ENCODE measurements at regions not wholly inside any gene's neighbourhood (a gene's known extent, or its start where the extent isn't known, plus 50 kb on each side); places are given as distances from the start of the nearest gene placed in this dataset.

DNA sequence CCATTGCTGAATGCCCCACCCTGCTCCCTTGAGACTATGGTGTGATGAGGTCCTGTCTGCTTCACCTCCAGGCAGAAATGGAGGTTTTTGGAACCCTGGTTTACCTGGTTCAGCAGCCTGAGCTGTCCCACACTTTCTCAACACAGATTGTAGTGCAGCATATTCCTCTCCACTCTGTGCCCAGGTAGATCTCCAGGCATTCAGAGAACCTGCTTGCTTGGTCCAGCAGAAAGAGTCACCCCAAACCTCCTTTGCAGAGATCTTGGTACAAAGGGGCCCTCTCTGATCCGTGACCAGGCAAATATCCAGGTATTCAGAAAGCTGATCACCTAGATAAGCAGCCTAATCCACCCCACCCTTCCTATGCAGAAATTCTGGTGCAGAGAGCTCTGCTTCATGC lies 1288.2 kb upstream of the CRIM1 start:
- DNase-seq (ENCODE audit: low read depth): no peak
- H3K36me3 ChIP-seq (ENCODE audit: insufficient read depth, low read length): no peaks in the 10 kb centered on the region
- H2AFZ ChIP-seq (ENCODE audit: low read depth, low read length): no peak overlapping the region
- H3K9ac ChIP-seq (ENCODE audit: low read length): no peak overlapping the region
- Mint-ChIP-seq H3K4me3 (ENCODE audit: unreplicated experiment) (no peak overlapping the region), H3K9me3 (ENCODE audit: unreplicated experiment) (peaks cover 2% of the 10 kb centered on the region), H3K27ac (ENCODE audit: unreplicated experiment) (no peak overlapping the region), H3K36me3 (ENCODE audit: low read depth, unreplicated experiment) (no peaks in the 10 kb centered on the region), H3K27me3 (ENCODE audit: low read depth, unreplicated experiment) (no peaks in the 10 kb centered on the region), H3K4me1 (ENCODE audit: low read depth, unreplicated experiment) (no peaks in the 10 kb centered on the region)
- H3K4me2 ChIP-seq (ENCODE audit: low read length): no peak overlapping the region
- H3K27ac ChIP-seq (ENCODE audit: low read depth, low read length): no peak overlapping the region
- TF ChIP-seq CTCF (IDR thresholded peaks at IDR 0.05; ENCODE audit: insufficient read depth, low read depth, low read length) (no peak), EZH2 (IDR thresholded peaks at IDR 0.05; ENCODE audit: insufficient read depth, low read length) (no peak)
- H4K20me1 ChIP-seq (ENCODE audit: insufficient read depth, low read length): no peaks in the 10 kb centered on the region
- FAIRE-seq: no peak
- no peaks in the 10 kb centered on the region for H3K79me2 ChIP-seq (ENCODE audit: insufficient read depth, low read length)
- H3K9me3 ChIP-seq (ENCODE audit: insufficient read depth, low read depth, low read length): peaks cover 3% of the 10 kb centered on the region
- H3K4me3 ChIP-seq (ENCODE audit: insufficient read depth, low read depth, low read length): no peak overlapping the region
- no peaks in the 10 kb centered on the region for H3K27me3 ChIP-seq (ENCODE audit: insufficient read depth, low read length)
- no peaks in the 10 kb centered on the region for H3K4me1 ChIP-seq (ENCODE audit: insufficient read depth, low read length)

DNA sequence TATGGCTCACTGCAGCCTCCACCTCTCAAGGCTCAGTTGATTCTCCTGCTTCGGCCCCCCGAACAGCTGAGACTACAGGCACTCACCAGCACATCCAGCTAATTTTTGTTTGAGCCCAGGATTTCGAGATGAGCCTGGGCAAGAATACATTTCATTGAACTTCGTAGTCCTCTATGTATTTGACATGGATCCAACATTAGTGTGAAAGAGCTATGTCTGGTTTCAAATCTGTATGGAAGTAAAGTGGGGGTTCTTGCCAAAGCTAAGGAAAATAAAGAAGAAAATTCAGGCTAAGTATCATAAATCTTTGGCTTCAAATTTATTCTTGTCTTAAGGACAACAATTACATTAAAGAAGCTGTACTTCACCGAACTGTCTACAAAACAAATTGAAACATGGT lies 1291.7 kb upstream of the CRIM1 start:
- Mint-ChIP-seq H3K36me3 (ENCODE audit: low read depth, unreplicated experiment) (no peaks in the 10 kb centered on the region), H3K9me3 (ENCODE audit: unreplicated experiment) (no peaks in the 10 kb centered on the region), H3K4me3 (ENCODE audit: unreplicated experiment) (no peak overlapping the region), H3K27ac (ENCODE audit: unreplicated experiment) (no peak overlapping the region), H3K4me1 (ENCODE audit: low read depth, unreplicated experiment) (no peaks in the 10 kb centered on the region), H3K27me3 (ENCODE audit: low read depth, unreplicated experiment) (no peaks in the 10 kb centered on the region)
- Histone ChIP-seq H3K27ac (ENCODE audit: low read depth, low read length) (no peak overlapping the region), H4K20me1 (ENCODE audit: insufficient read depth, low read length) (no peaks in the 10 kb centered on the region), H3K4me2 (ENCODE audit: low read length) (no peak overlapping the region), H3K9ac (ENCODE audit: low read length) (no peak overlapping the region), H3K79me2 (ENCODE audit: insufficient read depth, low read length) (no peaks in the 10 kb centered on the region), H3K36me3 (ENCODE audit: insufficient read depth, low read length) (no peaks in the 10 kb centered on the region), H3K9me3 (ENCODE audit: insufficient read depth, low read depth, low read length) (peaks cover 3% of the 10 kb centered on the region), H3K27me3 (ENCODE audit: insufficient read depth, low read length) (no peaks in the 10 kb centered on the region), H3K4me1 (ENCODE audit: insufficient read depth, low read length) (no peaks in the 10 kb centered on the region), H3K4me3 (ENCODE audit: insufficient read depth, low read depth, low read length) (no peak overlapping the region), H2AFZ (ENCODE audit: low read depth, low read length) (no peak overlapping the region)
- TF ChIP-seq EZH2 (IDR thresholded peaks at IDR 0.05; ENCODE audit: insufficient read depth, low read length) (no peak), CTCF (IDR thresholded peaks at IDR 0.05; ENCODE audit: insufficient read depth, low read depth, low read length) (no peak)
- no peak for DNase-seq (ENCODE audit: low read depth)
- no peak for FAIRE-seq

DNA sequence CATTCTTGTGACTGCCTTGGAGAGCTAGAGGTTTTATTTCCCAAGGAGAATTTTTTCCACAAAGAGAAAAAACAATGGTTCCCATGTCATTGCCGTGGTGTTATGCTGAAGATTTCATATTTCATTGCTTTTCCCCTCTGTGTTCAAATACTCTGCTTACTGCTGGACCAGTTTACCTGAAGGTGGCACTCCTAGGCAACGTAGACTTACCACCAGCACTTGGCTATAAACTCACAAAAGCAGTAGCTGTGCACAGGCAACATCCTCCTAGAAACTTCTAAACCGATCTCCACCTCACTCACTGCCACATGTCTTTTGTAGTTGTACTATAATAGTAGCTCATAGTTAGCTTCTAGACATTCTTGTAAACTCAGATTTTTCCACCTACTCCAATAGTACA lies 1319.7 kb upstream of the CRIM1 start:
- Histone ChIP-seq H3K79me2 (ENCODE audit: insufficient read depth, low read length) (no peaks in the 10 kb centered on the region), H3K4me2 (ENCODE audit: low read length) (no peak overlapping the region), H4K20me1 (ENCODE audit: insufficient read depth, low read length) (no peaks in the 10 kb centered on the region), H3K27ac (ENCODE audit: low read depth, low read length) (no peak overlapping the region), H3K36me3 (ENCODE audit: insufficient read depth, low read length) (no peaks in the 10 kb centered on the region), H3K4me3 (ENCODE audit: insufficient read depth, low read depth, low read length) (no peak overlapping the region), H3K27me3 (ENCODE audit: insufficient read depth, low read length) (no peaks in the 10 kb centered on the region), H3K9ac (ENCODE audit: low read length) (no peak overlapping the region), H3K4me1 (ENCODE audit: insufficient read depth, low read length) (no peaks in the 10 kb centered on the region), H3K9me3 (ENCODE audit: insufficient read depth, low read depth, low read length) (peaks cover 8% of the 10 kb centered on the region), H2AFZ (ENCODE audit: low read depth, low read length) (no peak overlapping the region)
- H3K27ac Mint-ChIP-seq (ENCODE audit: unreplicated experiment): no peak overlapping the region
- peaks cover 2% of the 10 kb centered on the region for H3K27me3 Mint-ChIP-seq (ENCODE audit: low read depth, unreplicated experiment)
- DNase-seq (ENCODE audit: low read depth) (no peak), FAIRE-seq (no peak)
- H3K9me3 Mint-ChIP-seq (ENCODE audit: unreplicated experiment): peaks cover 4% of the 10 kb centered on the region
- no peaks in the 10 kb centered on the region for H3K4me1 Mint-ChIP-seq (ENCODE audit: low read depth, unreplicated experiment)
- H3K36me3 Mint-ChIP-seq (ENCODE audit: low read depth, unreplicated experiment): no peaks in the 10 kb centered on the region
- no peak overlapping the region for H3K4me3 Mint-ChIP-seq (ENCODE audit: unreplicated experiment)
- TF ChIP-seq CTCF (IDR thresholded peaks at IDR 0.05; ENCODE audit: insufficient read depth, low read depth, low read length) (no peak), EZH2 (IDR thresholded peaks at IDR 0.05; ENCODE audit: insufficient read depth, low read length) (no peak)
